ENCODE measurements at regions not wholly inside any gene's neighbourhood (a gene's known extent, or its start where the extent isn't known, plus 50 kb on each side); places are given as distances from the start of the nearest gene placed in this dataset.

DNA sequence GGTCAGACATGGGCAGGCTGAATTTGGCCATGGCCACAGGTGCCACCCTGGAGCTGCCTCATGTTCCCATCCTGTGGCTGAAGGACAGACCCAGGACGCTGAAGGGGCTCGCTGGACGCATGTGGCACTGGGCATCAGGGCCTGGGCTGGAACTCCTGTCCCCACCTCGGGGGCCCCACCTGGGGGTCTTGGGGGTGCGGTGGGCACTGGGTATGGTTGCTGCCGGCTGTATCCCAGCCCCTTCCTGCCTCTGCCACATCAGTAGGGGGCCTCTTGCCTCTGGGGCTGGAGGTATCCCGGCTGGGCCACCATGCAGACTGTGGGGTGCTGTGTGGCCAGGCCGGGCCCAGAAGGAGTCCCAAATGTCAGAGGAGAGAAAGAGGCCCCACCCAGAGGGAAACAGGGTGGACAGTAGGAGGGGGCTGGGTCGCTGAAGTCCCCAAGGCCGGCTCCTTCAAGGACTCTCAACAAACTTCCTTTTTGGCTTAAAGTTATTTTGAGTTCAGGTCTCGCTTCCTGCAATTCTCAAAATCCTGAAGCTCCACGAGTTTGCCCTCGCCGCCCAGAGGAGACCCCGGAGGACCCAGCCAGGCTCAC, 78.7 kb downstream of the SIK1 start:
- DNase-seq (ENCODE audit: low read depth): no peak

DNA sequence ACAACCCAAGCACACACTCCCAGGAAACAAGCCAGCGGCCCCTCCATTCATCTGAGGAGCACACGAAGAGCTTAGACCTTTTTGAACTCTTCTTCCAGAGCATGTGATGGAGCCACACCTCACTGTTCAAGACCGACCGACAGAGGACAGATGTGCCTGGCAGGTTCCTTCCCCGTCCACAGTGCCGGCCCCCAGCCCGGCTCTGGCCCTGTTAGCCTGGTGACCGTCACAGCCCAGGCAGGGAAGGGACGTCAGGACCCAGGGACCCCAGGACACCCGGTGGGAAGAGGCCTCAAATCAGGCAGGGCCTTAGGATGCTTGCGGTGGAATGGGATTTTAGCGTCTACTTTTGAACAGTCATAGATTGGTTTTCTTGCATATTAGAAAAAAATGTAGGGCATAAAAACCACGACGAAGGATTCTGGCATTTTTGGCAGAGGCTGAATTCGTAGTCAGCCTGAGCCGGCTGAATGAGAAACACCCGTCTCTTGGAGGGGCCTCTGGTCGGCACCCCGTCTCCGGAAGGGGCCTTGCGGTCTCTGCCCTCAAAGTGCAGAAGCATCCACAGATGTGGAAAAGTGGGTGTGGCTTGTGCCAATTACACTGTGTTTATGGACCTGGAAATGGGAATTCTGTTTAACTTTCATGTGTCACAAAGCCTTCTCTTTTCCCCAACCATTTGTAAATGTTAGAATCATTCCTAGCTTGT, 79.3 kb downstream of the SIK1 start:
- DNase-seq (ENCODE audit: low read depth): no peak

DNA sequence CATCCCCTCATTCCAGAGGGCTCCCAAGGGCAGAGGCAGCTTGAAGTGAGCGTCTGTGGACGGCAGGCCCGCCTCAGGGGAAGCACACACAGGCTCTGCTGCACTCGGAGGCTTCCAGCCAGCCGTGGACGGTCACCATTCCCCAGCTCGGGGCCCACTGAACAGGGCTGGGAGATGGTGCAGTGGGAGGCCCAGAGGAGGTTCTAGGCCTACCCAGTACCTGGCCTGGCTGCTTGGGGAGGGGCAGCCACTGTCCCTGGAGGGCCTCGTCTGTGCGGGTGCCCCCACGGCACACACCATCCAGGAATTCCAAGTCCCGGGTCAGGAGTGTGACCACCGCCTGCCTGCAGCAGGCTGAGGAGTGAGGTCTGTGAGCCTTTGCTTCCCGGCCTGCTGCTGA, 80.4 kb downstream of the SIK1 start:
- DNase-seq (ENCODE audit: low read depth): no peak

DNA sequence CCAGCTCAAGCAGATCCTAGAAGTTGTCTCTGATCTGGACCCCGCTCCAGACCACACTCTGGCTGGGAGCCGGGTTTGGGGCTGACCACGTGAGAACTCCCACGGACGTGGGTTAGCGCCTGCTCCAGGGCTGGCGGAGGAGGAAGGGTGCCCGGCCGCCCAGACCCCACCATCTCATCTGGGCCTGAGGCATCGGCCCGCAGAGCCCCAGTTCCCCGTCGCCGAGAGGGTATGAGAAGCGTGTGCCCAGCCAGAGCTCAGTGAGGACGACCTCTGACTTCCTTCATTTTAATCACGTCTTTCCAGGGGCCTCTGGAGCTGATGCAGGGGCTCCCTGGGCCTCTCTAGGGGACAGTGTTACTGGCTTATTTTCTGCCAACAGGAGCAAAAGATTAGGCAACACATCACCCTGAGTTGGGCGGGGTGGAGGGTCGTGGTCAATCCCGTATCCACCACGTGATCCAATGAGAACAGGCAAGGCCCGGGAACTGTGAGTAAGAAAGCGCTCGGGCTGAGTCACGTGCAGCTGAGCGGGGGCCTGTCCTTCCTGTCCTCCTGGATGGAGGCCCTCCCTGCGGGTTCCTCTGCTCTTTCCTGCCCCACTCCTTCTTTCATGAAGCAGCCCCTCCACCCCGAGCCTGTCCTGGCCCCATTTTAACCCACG, 81.1 kb downstream of the SIK1 start:
- no peak for DNase-seq (ENCODE audit: low read depth)

DNA sequence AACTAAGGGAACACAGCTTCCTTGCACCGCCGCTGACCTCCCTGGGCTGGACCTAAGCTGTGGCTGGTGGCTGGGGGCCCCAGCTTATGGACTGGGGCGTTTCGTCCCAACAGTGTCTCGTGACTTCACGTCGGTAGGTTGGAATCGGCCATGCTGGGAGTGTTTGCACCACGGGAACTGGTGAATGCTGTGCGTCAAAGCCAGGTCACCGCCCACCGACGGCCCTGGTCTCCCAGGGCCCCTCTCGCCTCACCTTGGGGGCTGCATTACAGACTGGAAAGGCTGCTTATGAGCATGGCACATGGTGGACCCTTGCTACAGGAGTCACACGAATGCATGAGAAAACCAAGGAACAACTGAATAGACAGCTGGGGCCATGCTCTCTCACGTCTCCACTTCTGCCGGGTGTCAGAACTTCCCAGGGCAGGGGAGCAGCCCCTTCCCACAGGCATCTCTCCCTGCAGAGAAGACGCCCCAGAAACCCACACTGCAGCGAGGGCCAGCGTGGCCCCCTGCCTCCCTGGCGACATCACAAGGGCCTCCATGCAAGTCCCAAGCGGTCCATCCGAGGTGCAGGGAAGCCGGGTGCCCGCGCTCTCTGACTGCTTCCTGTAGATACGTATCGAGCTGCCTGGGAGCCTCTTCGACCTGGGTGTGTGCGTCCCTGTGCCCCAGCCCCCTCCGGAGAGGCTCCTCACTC, 81.7 kb downstream of the SIK1 start:
- no peak for DNase-seq (ENCODE audit: low read depth)

DNA sequence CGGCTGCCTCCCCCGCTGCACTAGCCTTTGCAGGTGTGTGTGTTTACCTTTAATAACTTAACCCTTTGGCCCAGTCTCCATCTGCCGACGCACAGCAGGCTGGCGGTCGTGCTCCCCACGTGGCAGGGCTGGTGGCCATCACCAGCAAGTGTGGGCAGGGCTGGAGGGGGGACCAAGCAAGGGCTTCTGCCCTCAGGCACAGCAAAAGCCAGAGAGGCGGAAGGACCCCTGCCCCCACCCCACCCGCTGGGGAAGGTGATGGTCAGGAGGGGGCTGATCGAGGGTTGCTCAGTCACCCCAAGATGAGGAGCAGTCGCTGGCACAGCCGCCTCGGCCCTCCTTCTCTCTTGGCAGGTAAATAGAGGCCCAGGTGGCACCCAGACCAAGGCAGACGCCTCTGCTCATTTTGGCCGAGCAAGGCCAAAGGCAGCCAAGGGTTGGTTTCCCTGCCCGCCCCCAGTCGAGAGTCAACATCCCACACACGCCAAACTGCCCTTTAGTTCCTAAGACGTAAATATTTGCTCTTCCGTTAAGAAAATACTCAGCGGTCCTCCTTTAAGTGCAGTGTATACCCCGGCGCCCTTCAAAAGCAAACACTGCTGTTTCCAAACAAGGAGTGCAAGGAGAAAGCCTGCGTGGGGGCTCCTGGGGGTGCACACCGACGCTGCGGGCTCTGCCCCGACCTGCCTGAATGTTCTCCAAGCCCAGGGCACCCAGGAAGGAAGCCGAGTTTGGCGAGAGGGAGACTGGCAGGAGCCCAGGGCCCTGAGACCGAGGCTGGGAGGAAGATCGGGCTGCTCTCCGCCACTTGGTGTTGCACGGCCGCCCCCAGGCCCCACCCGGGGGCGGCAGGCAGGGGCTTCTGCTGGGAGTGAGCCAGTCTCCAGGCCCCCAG, 82.7 kb downstream of the SIK1 start:
- DNase-seq (ENCODE audit: low read depth): no peak

DNA sequence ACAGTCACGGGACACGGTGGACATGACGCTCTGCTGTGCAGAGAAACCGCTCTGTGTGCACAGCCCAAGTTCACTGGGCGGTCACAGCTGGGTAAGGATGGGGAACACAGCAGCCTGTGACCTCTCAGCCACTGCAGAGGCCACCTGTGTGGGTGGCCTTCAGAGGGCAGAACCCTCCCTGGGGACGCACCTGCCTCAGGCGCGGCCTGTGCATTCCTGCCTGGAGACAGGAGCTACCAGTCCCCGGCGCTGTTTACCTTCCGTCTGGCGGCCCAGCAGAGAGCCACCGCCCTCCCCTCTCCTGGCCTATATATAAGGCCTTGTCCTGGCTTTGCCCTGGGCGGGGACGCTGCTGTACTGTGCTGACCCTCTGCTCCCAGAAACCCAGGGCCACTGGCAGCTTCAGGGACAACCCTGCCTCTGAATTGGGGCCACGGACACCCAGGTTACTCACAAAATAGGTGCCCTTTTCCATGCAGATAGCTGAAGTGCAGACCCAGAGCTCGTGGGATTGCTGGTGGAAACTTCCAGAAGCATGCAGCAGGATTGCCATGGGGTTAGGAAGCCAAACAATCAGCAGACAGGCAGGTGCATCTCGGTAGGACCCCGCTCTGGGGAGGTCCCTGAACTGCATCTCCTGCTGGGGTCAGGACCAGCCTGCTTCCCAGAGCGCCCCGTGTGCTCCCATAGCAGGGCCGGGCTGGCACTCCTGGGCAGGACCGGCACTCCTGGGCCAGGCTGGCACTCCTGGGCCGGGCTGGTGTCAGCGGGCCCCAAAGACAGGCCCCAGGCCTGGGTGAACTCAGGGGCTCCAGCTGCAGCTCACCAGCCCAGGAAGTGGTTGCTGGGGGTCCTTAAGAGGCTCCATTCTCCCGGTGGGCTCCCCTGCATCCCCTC, 83.6 kb downstream of the SIK1 start:
- no peak for DNase-seq (ENCODE audit: low read depth)

DNA sequence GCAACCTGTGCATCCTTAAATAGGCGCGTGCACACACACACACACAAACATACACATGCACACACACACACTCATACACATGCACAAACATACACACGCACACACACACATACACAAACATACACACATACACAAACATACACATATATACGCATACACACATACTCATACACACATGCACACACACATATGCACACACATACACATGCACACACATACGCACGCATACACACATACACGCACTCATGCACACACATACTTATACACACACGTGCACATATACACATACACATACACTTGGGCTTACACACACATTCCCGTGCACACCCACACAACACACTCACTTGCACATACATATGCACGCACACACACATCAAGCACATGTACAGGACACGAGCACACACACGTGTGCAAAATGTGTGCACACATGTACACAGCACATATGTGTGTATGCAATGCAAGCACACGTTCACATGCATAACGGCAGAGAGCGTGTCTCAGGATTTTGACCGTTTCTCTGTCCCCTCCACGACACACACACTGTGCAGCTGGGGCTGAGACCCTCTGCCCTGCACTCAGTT, 84.5 kb downstream of the SIK1 start:
- no peak for DNase-seq (ENCODE audit: low read depth)

DNA sequence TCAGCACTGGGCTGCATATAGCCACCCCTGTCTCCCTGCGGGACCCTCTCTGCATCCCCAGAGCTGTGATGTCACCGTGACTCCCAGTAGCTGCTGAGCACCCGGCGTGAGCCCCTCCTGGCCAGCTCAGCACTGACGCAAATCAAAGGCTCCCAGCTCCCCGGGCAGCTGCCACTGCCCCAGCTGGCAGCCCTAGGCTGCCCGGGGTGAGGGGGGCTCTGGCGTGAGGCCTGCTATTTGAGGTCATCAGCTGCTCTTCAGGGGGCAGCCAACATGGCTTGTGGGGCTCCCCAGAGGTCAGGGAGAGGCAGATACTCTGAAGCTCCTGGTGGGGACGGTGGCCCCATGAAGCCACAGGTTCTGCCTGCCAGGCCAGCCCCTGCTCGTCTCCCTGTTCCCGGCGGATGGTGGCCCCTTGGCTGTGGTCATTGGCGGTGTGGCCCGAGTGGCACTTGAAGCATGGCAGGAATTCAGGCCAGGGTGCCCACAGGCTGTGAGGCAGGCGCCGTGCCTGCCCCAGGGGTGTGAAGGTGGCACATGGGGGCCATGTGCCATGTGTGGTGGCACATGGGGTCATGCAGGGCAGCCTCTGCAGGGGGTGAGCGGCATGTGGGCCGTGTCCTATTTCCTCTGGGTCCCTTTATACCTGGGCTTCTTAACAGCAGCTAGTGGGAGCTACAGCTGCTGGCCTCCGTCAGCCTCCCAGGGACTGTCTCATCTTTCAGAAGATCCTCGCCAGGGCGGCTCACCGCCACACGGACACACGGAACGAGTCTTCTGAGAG, 85.4 kb downstream of the SIK1 start:
- DNase-seq (ENCODE audit: low read depth): no peak

DNA sequence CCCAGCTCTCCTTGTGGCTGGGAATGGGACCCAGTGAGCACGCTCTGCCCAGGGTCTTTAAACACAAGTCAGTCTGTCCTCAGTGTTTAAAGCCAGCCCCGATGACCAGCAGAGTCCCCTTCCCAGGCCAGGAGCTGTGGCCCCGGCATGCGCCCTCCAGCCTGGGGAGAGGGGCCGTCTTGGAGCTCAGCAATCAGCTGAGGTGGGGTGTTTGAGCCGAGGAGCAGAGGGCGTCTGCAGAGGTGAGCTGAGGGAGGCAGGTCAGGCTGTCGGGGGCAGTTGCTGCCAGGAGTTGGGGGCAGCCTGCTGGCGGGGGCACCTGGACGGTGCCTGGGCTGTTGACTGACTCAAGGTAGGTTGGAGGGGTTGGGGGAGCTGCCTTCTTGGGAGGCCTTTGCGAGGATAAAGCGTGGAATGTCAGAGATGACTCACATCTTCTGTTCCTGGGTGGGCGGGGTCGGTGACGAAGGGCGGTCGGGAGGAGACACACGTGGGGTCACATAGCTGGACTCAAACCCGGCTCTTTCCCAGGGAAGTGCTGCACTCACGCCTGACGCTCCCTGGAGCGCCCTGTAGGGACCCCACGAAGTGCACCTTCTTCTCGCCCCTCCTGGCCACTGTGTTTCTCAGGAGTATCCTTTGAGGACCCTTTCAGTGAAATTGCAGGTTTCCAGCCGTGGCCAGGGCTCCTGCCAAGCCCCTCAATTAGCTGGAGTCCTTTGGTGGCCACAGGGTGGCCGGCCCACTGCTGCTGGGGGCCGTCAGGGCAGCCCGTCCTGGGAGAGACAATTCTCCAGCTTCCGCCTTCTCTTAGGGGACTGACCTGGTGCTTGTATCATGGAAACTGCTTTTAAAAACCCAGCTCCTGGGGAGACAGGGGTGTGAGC, 86.2 kb downstream of the SIK1 start:
- DNase-seq (ENCODE audit: low read depth): no peak

DNA sequence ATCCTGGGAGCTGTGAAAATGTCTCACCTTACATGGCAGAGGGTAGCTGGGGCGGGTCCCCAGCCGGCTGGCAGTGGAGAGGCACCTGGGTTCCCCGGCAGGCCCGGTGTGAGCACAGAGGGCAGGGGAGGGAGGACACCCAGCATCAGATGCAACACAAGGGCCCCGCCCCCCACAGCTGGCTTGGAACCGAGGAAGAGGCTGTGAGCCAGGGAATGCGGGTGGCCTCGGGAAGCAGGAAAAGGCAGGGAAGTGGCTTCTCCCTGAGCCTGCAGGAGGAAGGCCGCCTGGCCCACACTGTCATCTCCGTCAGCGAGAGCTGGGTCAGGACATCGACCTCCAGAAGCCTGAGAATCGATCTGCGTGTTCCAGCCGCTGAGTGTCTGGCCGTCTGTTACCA, 87.3 kb downstream of the SIK1 start:
- no peak for DNase-seq (ENCODE audit: low read depth)

DNA sequence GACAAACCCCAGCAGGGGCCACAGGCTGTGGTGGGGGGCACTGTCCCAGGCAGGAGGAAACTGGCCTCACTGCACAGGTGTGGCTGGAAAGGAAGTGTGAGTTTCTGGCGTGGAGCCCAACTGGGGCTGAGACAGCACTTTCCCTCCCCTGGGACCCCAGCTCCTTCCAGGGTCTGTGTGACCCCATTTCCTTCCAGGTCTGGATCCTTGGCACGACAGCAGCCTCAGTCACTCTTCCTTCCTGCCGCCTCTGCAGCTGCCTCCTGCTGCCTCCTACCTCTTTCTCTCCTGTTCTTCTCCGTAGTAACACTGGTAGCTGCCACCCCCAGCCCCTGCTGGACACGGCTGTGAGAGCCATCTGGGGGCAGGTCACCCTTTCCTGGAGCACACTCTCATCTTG, 88.0 kb downstream of the SIK1 start:
- no peak for DNase-seq (ENCODE audit: low read depth)

DNA sequence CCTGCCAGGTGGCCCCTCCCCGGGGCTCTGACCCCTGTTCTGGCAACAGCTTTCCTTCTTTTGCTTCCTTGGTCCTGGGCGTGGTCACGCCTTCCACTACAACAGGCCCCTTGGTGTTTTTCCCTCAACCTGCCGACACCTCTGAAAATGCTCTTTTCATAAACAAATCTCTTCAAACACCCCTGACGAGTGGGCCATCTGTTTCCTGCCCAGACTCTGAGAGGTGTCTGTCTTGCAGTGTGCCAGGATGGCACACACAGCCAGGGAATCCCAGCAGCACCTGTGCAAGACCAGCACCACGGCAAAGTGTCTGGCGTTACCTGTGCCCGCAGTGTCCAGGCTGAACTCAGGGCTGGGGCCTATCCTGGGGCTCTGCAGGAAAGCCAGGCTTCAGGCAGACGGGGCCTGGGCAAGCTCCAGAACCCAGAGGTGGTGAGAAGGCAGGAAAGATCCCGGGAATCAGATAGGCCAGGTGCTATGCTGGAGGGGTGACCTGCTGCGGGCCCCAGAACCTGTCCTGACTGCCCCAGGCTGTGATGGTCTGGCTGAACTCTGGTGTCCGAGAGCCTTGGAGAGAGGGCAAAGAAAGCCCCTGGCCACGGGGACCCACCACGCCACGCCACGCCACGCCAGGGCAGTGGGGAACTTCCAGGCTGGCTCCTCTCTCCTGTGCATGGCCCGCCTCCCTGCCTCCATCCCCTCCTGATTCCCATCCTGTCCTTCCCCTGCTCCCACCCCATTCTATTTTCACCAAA, 88.9 kb downstream of the SIK1 start:
- DNase-seq (ENCODE audit: low read depth): no peak

DNA sequence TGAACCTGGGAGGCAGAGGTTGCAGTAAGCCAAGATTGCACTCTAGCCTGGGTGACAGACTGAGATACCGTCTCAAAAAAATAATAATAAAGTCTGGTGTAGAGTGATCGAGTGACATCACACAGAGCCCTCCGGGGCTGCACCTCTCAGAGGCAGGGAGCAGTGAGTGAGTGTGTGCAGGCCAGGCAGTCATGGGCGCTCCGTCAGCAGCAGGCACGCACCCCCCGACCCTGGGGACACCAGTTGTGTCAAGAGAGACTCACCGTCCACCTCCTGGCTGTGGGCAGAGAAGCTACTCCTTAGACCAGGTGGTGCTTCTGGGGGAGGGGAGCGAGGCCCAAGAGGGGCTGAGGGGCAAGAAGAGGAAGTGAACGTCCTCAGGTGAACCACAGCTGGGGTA, 91.8 kb downstream of the SIK1 start:
- DNase-seq (ENCODE audit: low read depth): no peak

DNA sequence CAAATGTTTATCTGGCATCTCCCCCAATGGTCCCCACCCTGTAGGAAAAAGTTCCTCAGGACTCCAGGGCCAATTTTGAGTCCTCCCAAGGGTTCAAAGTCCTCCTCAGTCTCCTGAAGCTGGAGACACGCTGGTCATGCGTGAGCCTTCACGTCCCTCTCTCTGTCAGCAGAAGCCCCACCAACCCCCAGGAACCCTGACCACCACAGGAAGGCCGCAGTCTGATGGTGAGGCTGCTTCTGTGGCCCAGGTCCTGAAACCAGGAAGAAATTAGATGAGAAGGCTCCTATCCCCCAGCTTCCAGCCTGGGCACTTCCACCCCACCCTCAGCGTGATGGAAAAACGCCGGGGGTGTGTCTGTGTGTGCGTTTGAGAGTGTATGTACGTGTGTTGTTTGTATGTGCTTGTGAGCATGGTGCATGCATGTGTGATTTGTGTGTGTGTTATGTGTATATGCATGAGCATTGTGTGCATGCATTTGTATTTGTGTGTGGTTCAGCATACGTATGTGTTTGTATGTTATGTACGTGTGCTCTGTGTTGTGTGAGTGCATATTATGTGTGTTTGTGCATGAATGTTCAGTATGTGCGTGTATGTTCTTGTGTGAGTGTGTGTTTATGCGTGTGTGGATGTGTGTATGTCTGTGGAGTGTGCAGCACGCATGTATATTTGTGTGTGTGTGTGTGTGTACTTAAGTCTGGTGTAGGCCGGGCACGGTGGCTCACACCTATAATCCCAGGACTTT, 92.5 kb downstream of the SIK1 start:
- no peak for DNase-seq (ENCODE audit: low read depth)

DNA sequence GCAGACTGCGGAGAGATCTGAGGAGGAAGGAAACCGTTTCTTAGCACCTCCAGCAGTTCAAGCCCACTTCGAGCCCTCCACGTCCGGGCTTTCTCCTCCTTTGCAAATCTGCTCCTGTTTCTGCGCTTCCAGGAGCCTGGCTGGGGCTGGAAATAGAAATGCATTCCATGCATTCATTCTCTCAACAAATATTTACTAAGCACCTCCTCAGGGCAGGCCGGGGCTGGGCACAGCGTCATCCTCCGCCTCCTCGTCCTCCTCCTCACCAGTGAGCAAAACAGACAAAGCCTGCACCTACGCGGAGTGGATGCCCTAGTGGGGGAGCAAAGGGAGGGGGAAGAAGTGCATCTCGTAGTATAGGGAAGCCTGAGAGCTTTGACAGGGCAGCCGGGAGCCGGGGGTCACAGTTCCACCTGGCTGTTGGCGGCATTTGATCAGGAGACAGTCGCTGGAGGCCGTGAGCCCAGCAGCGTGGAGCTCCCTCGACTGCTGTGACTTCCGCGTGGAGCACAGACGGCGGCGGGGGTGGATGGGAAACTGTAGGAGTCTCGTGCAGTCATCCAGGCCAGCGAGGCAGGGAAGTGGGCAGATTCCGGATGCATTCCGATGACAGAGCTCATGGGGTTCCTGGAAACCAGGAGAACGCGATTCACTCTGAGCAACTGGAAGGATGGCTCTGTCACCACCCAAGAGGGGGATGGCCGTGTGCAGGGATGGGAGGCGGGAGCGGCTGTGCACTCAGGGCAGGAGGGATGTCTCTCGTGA, 93.5 kb downstream of the SIK1 start:
- DNase-seq (ENCODE audit: low read depth): no peak
